ENCODE measurements at regions not wholly inside any gene's neighbourhood (a gene's known extent, or its start where the extent isn't known, plus 50 kb on each side); places are given as distances from the start of the nearest gene placed in this dataset.

DNA sequence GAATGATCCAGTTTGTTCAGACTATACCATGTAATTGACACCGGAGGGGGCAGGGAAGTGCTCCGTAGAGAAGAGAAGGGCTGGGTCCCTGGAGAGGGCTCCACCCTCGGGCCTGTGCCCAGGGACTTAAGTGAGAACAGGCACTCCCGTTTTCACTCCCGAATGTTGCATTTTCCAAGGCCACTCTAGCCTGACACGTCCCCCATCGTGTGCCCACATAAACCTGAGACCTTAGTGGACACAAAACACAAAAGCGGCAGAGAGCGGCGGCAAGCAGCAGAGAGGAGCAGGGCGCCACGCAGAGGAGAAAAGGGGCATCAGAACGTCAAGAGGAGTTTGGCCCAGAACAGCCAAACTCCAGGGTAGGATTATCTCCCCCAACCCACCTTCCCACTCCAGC, 1405.1 kb downstream of the GRIK2 start:
- ChIA-PET POLR2A (no interaction called here), CTCF (no interaction called here)
- H3K4me1 Mint-ChIP-seq (ENCODE audit: low read depth), result no peaks in the 10 kb centered on the region
- H3K4me3 Mint-ChIP-seq, result no peak overlapping the region
- H3K27ac Mint-ChIP-seq, result no peak overlapping the region
- no peak for ATAC-seq
- no peaks in the 10 kb centered on the region for H3K27me3 Mint-ChIP-seq
- intact Hi-C loops (cut with micrococcal nuclease), result no loop called here
- TF ChIP-seq, protein P1, sequence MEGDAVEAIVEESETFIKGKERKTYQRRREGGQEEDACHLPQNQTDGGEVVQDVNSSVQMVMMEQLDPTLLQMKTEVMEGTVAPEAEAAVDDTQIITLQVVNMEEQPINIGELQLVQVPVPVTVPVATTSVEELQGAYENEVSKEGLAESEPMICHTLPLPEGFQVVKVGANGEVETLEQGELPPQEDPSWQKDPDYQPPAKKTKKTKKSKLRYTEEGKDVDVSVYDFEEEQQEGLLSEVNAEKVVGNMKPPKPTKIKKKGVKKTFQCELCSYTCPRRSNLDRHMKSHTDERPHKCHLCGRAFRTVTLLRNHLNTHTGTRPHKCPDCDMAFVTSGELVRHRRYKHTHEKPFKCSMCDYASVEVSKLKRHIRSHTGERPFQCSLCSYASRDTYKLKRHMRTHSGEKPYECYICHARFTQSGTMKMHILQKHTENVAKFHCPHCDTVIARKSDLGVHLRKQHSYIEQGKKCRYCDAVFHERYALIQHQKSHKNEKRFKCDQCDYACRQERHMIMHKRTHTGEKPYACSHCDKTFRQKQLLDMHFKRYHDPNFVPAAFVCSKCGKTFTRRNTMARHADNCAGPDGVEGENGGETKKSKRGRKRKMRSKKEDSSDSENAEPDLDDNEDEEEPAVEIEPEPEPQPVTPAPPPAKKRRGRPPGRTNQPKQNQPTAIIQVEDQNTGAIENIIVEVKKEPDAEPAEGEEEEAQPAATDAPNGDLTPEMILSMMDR (IDR thresholded peaks at IDR 0.05), result no peak
- peaks cover 1% of the 10 kb centered on the region for H3K9me3 Mint-ChIP-seq
- no peak for DNase-seq
- H3K36me3 Mint-ChIP-seq (ENCODE audit: low read depth), result no peaks in the 10 kb centered on the region

DNA sequence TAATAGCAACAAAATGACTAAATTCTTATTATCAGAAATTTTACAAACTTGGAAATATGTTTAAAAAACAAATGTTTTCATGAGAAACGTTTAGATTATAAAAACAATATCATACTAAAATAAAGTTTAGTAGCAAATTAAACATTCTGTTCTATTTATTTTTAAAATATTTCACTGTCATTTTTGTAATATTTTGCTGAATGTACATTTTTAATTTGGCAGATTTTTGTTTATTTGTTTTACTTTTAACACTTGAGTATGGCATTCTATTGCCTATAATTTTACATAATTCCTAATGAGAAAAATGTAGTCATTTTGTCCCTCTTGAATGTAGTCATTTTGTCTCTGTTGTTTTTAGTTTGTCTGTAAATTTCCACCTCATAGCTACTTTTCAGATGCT, 1400.2 kb downstream of the GRIK2 start:
- Mint-ChIP-seq H3K27ac (no peak overlapping the region), H3K27me3 (no peaks in the 10 kb centered on the region), H3K9me3 (peaks cover 1% of the 10 kb centered on the region), H3K36me3 (ENCODE audit: low read depth) (no peaks in the 10 kb centered on the region), H3K4me1 (ENCODE audit: low read depth) (no peaks in the 10 kb centered on the region), H3K4me3 (no peak overlapping the region)
- intact Hi-C loops (cut with micrococcal nuclease), result no loop called here
- ChIA-PET POLR2A (no interaction called here), CTCF (no interaction called here)
- TF ChIP-seq, protein P1 (IDR thresholded peaks at IDR 0.05), result no peak
- DNase-seq, result no peak
- ATAC-seq, result no peak

DNA sequence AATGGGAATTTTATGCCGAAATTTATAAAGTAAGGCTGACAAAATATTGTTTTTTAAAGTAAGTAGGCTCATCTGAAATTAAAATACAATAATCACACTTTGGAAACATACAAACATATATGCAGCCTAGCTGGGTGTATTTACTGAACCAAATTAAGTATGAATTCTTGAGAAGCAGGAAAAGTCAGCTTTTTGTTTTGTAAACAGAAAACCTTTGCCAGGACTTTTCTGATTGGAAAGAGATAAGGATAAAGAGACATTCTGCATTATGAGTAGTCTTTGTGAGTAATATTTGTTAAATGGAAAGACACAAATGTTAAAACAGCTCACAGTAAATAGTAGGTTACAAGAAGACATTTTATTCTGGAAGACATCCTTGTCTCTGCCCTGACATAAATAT, 1380.8 kb downstream of the GRIK2 start:
- POLR2A ChIA-PET, result no interaction called here

DNA sequence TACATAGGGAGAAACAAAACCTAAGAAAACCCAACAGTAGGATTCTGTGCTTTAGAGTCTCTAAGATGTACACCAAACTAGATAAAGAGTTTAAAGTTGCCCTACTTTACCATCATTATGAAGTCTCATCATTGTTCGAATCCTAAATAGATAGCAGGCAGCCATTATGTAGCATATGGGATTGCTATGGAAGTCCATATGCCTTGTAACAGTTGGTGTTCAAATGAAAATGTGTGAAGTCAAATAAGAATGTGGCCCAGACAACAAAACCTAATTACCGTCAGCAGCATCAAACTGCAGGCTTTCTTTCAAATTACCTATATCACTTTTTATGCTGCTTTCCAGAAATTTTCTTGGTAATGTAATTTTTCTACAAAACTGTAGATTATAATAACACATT, 1380.1 kb downstream of the GRIK2 start:
- CTCF ChIA-PET, result no interaction called here

More for the DNA sequence above, 1380.8 kb downstream of the GRIK2 start:
- ATAC-seq (no peak), DNase-seq (no peak)
- TF ChIP-seq, protein P1 (IDR thresholded peaks at IDR 0.05), result no peak
- no peak overlapping the region for H3K4me3 Mint-ChIP-seq
- H3K27me3 Mint-ChIP-seq, result no peaks in the 10 kb centered on the region
- intact Hi-C loops (cut with micrococcal nuclease), result no loop called here
- no peak overlapping the region for H3K27ac Mint-ChIP-seq
- CTCF ChIA-PET, result no interaction called here
- H3K9me3 Mint-ChIP-seq, result peaks cover 5% of the 10 kb centered on the region
- H3K36me3 Mint-ChIP-seq (ENCODE audit: low read depth), result no peaks in the 10 kb centered on the region
- no peaks in the 10 kb centered on the region for H3K4me1 Mint-ChIP-seq (ENCODE audit: low read depth)

DNA sequence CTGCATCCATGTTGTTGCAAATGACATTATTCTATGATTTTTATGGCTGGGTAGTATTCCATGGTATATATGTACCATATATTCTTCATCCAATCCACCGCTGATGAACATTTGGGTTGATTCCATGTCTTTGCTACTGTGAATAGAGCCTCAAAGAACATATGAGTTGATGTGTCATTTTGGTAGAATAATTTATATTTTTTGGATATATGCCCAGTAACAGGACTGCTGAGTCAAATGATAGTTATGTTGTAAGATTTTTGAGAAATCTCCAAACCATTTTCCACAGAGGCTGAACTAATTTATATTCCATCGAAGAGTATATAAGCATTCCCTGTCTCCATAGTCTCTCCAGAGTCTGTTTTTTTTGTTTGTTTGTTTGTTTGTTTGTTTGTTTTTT, 1373.5 kb downstream of the GRIK2 start:
- intact Hi-C loops (cut with micrococcal nuclease), result no loop called here
- no peaks in the 10 kb centered on the region for H3K4me1 Mint-ChIP-seq (ENCODE audit: low read depth)
- H3K9me3 Mint-ChIP-seq, result peaks cover 13% of the 10 kb centered on the region
- no peak overlapping the region for H3K27ac Mint-ChIP-seq
- ATAC-seq, result no peak
- no peaks in the 10 kb centered on the region for H3K36me3 Mint-ChIP-seq (ENCODE audit: low read depth)
- ChIA-PET POLR2A (no interaction called here), CTCF (no interaction called here)
- no peaks in the 10 kb centered on the region for H3K27me3 Mint-ChIP-seq
- no peak overlapping the region for H3K4me3 Mint-ChIP-seq
- TF ChIP-seq, protein P1 (IDR thresholded peaks at IDR 0.05), result no peak
- DNase-seq, result no peak

More for the DNA sequence above, 1380.1 kb downstream of the GRIK2 start:
- Mint-ChIP-seq H3K4me3 (no peak overlapping the region), H3K4me1 (ENCODE audit: low read depth) (no peaks in the 10 kb centered on the region), H3K27ac (no peak overlapping the region), H3K9me3 (peaks cover 10% of the 10 kb centered on the region), H3K27me3 (no peaks in the 10 kb centered on the region), H3K36me3 (ENCODE audit: low read depth) (no peaks in the 10 kb centered on the region)
- ATAC-seq, result no peak
- TF ChIP-seq, protein P1 (IDR thresholded peaks at IDR 0.05), result no peak
- no peak for DNase-seq
- POLR2A ChIA-PET, result no interaction called here
- intact Hi-C loops (cut with micrococcal nuclease), result no loop called here

Data from activated CD8-positive, alpha-beta T cell treated with anti-CD3 and anti-CD28 coated beads for 36 hours (primary cell).